ENCODE measurements at regions not wholly inside any gene's neighbourhood (a gene's known extent, or its start where the extent isn't known, plus 50 kb on each side); places are given as distances from the start of the nearest gene placed in this dataset.

DNA sequence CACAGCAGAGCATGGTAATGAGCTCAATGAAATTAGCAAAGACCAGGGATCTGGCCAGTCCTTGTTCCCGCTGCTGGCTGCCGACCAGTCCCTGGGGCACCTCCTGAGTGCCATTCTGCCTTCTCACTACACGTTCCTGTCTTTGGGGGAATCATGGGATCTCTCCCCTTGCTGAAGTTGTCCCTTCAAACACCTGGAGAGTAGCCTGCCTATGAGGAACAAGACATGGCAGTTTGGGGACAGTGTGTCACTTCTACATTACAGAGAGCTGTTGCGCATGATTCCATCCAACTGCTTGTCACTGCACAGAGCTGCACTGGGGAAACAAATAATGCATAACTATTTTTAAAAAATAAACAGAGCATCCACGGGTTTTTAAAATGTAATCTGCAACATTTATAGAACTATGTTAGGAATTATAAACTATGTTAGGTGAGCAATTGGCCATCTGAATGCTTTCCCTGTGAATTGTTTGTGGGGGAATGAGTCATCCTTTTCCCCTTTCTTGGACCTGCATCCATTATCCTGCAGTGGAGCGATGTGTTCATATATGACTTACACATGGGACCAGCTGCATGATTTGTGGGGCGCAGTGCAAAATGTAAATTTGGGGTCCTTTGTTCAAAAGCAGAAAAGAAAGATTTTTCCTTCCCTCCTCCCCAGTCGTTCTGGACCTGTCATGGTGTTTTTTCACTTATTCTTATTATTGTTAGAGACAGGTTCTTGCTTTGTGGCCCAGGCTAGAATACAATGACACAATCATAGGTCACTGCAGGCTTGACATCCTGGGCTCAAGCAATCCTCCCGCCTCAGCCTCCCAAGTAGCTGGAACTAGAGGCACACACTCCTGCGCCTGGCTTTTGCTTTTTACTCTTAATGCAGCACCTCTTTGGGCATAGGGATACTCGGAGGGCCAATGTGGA, 115.0 kb upstream of the TBL1X start:
- BruUV-seq (replicated peaks): no TSS peak
- DNase-seq: no peak
- TF ChIP-seq, protein P1, sequence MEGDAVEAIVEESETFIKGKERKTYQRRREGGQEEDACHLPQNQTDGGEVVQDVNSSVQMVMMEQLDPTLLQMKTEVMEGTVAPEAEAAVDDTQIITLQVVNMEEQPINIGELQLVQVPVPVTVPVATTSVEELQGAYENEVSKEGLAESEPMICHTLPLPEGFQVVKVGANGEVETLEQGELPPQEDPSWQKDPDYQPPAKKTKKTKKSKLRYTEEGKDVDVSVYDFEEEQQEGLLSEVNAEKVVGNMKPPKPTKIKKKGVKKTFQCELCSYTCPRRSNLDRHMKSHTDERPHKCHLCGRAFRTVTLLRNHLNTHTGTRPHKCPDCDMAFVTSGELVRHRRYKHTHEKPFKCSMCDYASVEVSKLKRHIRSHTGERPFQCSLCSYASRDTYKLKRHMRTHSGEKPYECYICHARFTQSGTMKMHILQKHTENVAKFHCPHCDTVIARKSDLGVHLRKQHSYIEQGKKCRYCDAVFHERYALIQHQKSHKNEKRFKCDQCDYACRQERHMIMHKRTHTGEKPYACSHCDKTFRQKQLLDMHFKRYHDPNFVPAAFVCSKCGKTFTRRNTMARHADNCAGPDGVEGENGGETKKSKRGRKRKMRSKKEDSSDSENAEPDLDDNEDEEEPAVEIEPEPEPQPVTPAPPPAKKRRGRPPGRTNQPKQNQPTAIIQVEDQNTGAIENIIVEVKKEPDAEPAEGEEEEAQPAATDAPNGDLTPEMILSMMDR (IDR thresholded peaks at IDR 0.05; ENCODE audit: unreplicated experiment): no peak
- Mint-ChIP-seq H3K4me3 (ENCODE audit: low read depth, unreplicated experiment) (no peak overlapping the region), H3K4me1 (ENCODE audit: low read depth, unreplicated experiment) (peaks cover 29% of the 10 kb centered on the region), H3K27ac (ENCODE audit: unreplicated experiment) (no peak overlapping the region), H3K36me3 (ENCODE audit: insufficient read depth, unreplicated experiment) (peaks cover 8% of the 10 kb centered on the region), H3K9me3 (ENCODE audit: low read depth, unreplicated experiment) (no peaks in the 10 kb centered on the region), H3K27me3 (ENCODE audit: unreplicated experiment) (no peaks in the 10 kb centered on the region)
- CTCF ChIA-PET: interaction anchor here (1.5 kb wide), 1 partner anchor 113 kb away, joined by 4 read pairs; no protein-coding TSS in a partner anchor
- intact Hi-C loops (cut with micrococcal nuclease; ENCODE audit: unreplicated experiment): loop anchor here (2.0 to 10.0 kb wide), 3 partner anchors 185 to 533 kb away; no protein-coding TSS in a partner anchor

DNA sequence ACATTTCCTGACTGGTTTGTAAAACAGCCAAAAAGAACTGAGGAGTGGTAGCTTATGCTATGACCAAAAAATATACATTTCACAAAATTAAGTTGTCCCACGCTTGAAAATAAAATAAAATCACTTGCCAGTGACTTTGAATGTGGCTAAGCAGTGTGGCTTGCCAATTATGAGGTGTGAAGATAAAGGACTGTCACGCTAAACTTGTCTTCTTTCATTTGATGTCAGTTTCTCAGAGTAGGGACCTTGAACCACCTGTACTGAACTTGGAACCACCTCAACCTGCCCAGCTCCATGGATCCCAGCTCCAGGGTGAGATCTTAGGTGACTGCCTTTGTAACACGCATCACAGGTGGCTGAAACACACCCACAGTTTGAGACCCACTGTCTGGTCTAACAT, 113.7 kb upstream of the TBL1X start:
- no TSS peak for BruUV-seq (replicated peaks)
- TF ChIP-seq, protein P1 (IDR thresholded peaks at IDR 0.05; ENCODE audit: unreplicated experiment): no peak
- CTCF ChIA-PET: interaction anchor here (0.6 kb wide), 1 partner anchor 38 kb away, joined by 4 read pairs; no protein-coding TSS in a partner anchor
- H3K4me1 Mint-ChIP-seq (ENCODE audit: low read depth, unreplicated experiment): peaks cover 29% of the 10 kb centered on the region
- intact Hi-C loops (cut with micrococcal nuclease; ENCODE audit: unreplicated experiment): loop anchor here (1.0 to 10.0 kb wide), 4 partner anchors 186 to 534 kb away; no protein-coding TSS in a partner anchor
- no peaks in the 10 kb centered on the region for H3K27me3 Mint-ChIP-seq (ENCODE audit: unreplicated experiment)
- H3K4me3 Mint-ChIP-seq (ENCODE audit: low read depth, unreplicated experiment): no peak overlapping the region
- H3K27ac Mint-ChIP-seq (ENCODE audit: unreplicated experiment): peak overlapping the region; percentile 93
- peaks cover under 1% of the 10 kb centered on the region for H3K9me3 Mint-ChIP-seq (ENCODE audit: low read depth, unreplicated experiment)
- no peak for DNase-seq
- H3K36me3 Mint-ChIP-seq (ENCODE audit: insufficient read depth, unreplicated experiment): peaks cover 8% of the 10 kb centered on the region

DNA sequence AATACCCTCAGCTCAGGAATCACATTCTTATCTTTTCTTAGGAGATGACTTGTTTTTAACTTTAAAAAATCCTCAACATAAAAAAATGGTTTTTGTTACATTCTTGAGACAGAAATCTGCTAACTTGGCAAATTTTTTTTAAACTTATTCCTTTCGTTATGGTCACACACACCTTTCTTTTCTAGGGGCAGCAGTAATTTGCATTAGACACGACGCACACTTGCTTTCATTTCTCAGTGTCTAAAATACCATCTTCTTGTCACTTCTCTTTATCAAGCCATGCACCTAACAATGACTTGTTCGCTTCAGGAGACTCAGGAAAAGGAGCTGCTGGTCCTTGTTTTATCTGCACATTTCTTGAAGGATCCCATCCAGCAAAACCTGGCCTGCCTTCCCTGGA, 112.6 kb upstream of the TBL1X start:
- H3K9me3 Mint-ChIP-seq (ENCODE audit: low read depth, unreplicated experiment): peaks cover 3% of the 10 kb centered on the region
- TF ChIP-seq, protein P1 (IDR thresholded peaks at IDR 0.05; ENCODE audit: unreplicated experiment): no peak
- no TSS peak for BruUV-seq (replicated peaks)
- H3K27ac Mint-ChIP-seq (ENCODE audit: unreplicated experiment): peak overlapping the region; percentile 93
- no peaks in the 10 kb centered on the region for H3K27me3 Mint-ChIP-seq (ENCODE audit: unreplicated experiment)
- intact Hi-C loops (cut with micrococcal nuclease; ENCODE audit: unreplicated experiment): loop anchor here (1.0 to 10.0 kb wide), 4 partner anchors 111 to 535 kb away; no protein-coding TSS in a partner anchor
- DNase-seq: no peak
- peak overlapping the region; percentile 15 for H3K4me3 Mint-ChIP-seq (ENCODE audit: low read depth, unreplicated experiment)
- H3K36me3 Mint-ChIP-seq (ENCODE audit: insufficient read depth, unreplicated experiment): peaks cover 8% of the 10 kb centered on the region
- CTCF ChIA-PET: interaction anchor here (0.5 kb wide), 1 partner anchor 203 kb away, joined by 3 read pairs; no protein-coding TSS in a partner anchor
- H3K4me1 Mint-ChIP-seq (ENCODE audit: low read depth, unreplicated experiment): peaks cover 29% of the 10 kb centered on the region

DNA sequence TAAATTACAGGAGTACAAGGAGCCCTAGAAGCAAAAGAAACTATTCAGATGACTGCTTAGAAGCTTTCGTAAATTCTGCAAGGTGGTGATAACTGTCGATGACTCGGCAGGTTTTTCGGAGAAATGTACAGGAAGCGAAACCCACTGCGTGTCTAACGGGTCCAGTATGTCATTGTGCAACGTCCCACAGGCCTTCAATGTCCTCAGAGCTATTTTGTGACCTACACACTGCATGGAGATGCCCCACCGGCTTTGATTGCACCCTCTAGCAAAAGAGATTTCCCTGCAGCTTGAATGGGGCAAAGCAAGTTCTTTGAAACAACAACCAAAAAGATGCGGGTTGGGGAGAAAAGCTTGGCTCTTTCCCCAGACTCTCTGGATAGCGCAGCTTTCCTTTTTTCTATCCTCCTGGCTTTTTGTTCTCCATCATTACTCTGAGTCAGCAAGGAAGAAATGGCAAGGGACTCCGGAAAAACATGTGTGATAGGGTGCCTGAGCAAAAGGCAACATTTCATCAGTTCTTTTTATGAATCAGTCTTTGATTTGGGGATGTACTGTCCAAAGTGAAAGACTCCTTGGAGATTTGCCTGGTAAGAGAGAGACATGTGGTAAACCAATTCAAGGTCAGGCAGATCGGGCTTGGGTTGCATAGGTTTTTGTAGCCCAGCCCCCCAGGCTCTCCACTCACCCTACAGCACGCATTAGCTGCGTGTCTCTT, 112.0 kb upstream of the TBL1X start:
- intact Hi-C loops (cut with micrococcal nuclease; ENCODE audit: unreplicated experiment): loop anchor here (1.0 to 10.0 kb wide), 4 partner anchors 110 to 536 kb away; no protein-coding TSS in a partner anchor

More for the DNA sequence above, 112.0 kb upstream of the TBL1X start:
- peaks cover 8% of the 10 kb centered on the region for H3K36me3 Mint-ChIP-seq (ENCODE audit: insufficient read depth, unreplicated experiment)
- TF ChIP-seq, protein P1 (IDR thresholded peaks at IDR 0.05; ENCODE audit: unreplicated experiment): no peak
- H3K4me3 Mint-ChIP-seq (ENCODE audit: low read depth, unreplicated experiment): peak overlapping the region; percentile 15
- H3K27ac Mint-ChIP-seq (ENCODE audit: unreplicated experiment): peak overlapping the region; percentile 93
- H3K9me3 Mint-ChIP-seq (ENCODE audit: low read depth, unreplicated experiment): peaks cover 3% of the 10 kb centered on the region
- no peak for DNase-seq
- no peaks in the 10 kb centered on the region for H3K27me3 Mint-ChIP-seq (ENCODE audit: unreplicated experiment)
- CTCF ChIA-PET: interaction anchor here (0.5 kb wide), 1 partner anchor 203 kb away, joined by 3 read pairs; no protein-coding TSS in a partner anchor
- BruUV-seq (replicated peaks): no TSS peak
- H3K4me1 Mint-ChIP-seq (ENCODE audit: low read depth, unreplicated experiment): peaks cover 29% of the 10 kb centered on the region
